ENCODE measurements at regions not wholly inside any gene's neighbourhood (a gene's known extent, or its start where the extent isn't known, plus 50 kb on each side); places are given as distances from the start of the nearest gene placed in this dataset.

DNA sequence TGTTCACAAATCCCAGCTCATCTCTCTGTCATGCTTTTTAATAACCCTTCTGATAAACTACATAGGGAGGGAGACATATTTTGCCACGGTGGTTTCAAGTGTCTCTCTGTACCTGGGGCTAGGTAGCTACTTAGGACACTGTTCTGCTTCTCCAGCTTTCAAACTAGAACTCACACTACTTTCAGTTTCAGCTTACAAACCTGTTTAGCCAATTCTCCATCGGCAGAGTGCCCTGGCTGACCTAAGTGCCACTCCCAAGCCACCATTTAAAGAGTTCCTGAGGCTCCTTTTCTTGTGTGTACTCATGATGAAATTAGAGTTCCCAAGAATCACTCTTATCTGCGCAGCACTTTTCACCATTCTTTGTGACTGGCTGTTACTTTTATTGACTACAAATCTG, 899.2 kb downstream of the FAT4 start:
- no peak for TF ChIP-seq ATF6 (CRISPR knock-in tag; IDR thresholded peaks at IDR 0.05)
- TF ChIP-seq, protein P1, sequence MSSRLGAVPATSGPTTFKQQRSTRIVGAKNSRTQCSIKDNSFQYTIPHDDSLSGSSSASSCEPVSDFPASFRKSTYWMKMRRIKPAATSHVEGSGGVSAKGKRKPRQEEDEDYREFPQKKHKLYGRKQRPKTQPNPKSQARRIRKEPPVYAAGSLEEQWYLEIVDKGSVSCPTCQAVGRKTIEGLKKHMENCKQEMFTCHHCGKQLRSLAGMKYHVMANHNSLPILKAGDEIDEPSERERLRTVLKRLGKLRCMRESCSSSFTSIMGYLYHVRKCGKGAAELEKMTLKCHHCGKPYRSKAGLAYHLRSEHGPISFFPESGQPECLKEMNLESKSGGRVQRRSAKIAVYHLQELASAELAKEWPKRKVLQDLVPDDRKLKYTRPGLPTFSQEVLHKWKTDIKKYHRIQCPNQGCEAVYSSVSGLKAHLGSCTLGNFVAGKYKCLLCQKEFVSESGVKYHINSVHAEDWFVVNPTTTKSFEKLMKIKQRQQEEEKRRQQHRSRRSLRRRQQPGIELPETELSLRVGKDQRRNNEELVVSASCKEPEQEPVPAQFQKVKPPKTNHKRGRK (CRISPR knock-in tag; IDR thresholded peaks at IDR 0.05; ENCODE audit: borderline replicate concordance), result no peak
- TF ChIP-seq SP1 (CRISPR knock-in tag; conservative IDR thresholded peaks at IDR 0.05), result no peak
- no peak for TF ChIP-seq ZNF232 (CRISPR knock-in tag; IDR thresholded peaks at IDR 0.05)
